ENCODE measurements at regions not wholly inside any gene's neighbourhood (a gene's known extent, or its start where the extent isn't known, plus 50 kb on each side); places are given as distances from the start of the nearest gene placed in this dataset.
"Not testable (repeated sequence)": the region's sequence is repeated elsewhere in the genome, so short reads cannot be mapped to it uniquely, and the experiment has no call there.

DNA sequence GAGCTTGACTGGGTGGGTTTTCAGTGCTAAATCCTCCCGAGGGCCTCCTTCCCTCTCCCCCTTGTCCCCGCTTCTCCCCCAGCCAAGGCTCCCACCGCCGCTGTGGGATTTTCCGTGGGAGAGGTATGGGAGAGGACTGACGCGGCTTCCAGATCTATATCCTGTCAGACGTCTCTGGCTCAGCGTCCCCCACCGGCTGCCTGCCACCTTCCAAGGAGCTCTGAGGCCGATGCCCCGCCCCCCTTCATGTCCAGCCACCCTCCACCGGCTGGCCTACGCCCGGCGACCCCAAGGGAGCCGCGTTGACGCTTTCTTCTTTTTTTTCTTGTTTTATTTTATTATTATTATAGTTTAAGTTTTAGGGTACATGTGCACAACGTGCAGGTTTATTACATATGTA lies 3916.7 kb upstream of the OR11H1 start:
- FAIRE-seq; BruUV-seq (replicated peaks): not testable (repeated sequence)
- 2% methylated on average over 19 of the region's 20 CpGs for WGBS (ENCODE audit: insufficient coverage, low coverage, missing lambda C conversion rate)

DNA sequence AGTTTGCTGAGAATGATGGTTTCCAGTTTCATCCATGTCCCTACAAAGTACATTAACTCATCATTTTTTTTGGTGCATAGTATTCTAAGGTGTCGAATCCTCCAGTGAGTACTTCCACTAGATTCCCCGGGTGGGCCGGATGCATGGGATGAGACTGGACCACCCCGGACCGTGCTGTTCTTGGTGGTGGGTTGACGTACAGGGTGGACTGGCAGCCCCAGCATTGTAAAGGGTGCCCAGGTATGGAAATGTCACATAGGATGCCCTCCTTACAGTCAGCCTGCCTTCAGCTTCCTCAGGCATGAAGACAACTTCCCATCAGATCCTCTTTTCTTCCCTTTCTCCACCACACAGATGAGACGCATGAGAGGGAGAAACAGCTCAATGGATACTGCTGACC lies 3916.1 kb upstream of the OR11H1 start:
- H3K9me1 ChIP-seq (ENCODE audit: control insufficient read depth, insufficient read depth, low read length); BruUV-seq (replicated peaks); DNase-seq (ENCODE audit: extremely low read depth in 1 of 4, low spot score in 3 of 4); intact Hi-C loops (cut with micrococcal nuclease); H3K4me2 ChIP-seq (ENCODE audit: insufficient read depth, low read length); H3K9ac ChIP-seq (ENCODE audit: insufficient read depth in 1 of 2, low read depth in 2 of 2, low read length in 2 of 2); H3K4me3 ChIP-seq; H3K36me3 ChIP-seq (ENCODE audit: control insufficient read depth, insufficient read depth, low read length); CTCF ChIA-PET (ENCODE audit: low intra/inter-chr PET ratio); H3K4me1 ChIP-seq (replicated peaks in 1 of 2; ENCODE audit: control insufficient read depth in 2 of 2, insufficient read depth in 2 of 2, low read length in 2 of 2); H3K79me2 ChIP-seq (ENCODE audit: control insufficient read depth, insufficient read depth, low read length); H3K27ac ChIP-seq (ENCODE audit: extremely low read depth, low read depth, low read length); ATAC-seq; H3K9me3 ChIP-seq (replicated peaks; ENCODE audit: control insufficient read depth, insufficient read depth, low read depth, low read length); FAIRE-seq; H2AFZ ChIP-seq (ENCODE audit: low read depth, low read length); POLR2A ChIA-PET; H3K27me3 ChIP-seq (ENCODE audit: control insufficient read depth in 2 of 2, insufficient read depth in 2 of 2, low read length in 2 of 2); H4K20me1 ChIP-seq (replicated peaks; ENCODE audit: control insufficient read depth, insufficient read depth, low read length): not testable (repeated sequence)
- in situ Hi-C loops (cut with MboI), result loop anchor here (25.0 kb wide), 1 partner anchor 325 kb away; no protein-coding TSS in a partner anchor
- 3% methylated on average over 6 of the region's 7 CpGs for WGBS (ENCODE audit: insufficient coverage, low coverage, missing lambda C conversion rate)

More for the DNA sequence above, 3916.7 kb upstream of the OR11H1 start:
- intact Hi-C loops (cut with micrococcal nuclease); H3K9me3 ChIP-seq (replicated peaks; ENCODE audit: control insufficient read depth, insufficient read depth, low read depth, low read length); H3K79me2 ChIP-seq (ENCODE audit: control insufficient read depth, insufficient read depth, low read length); H3K27me3 ChIP-seq (ENCODE audit: control insufficient read depth in 2 of 2, insufficient read depth in 2 of 2, low read length in 2 of 2); CTCF ChIA-PET (ENCODE audit: low intra/inter-chr PET ratio); POLR2A ChIA-PET; H4K20me1 ChIP-seq (replicated peaks; ENCODE audit: control insufficient read depth, insufficient read depth, low read length); H3K27ac ChIP-seq (ENCODE audit: extremely low read depth, low read depth, low read length); H3K36me3 ChIP-seq (ENCODE audit: control insufficient read depth, insufficient read depth, low read length); H3K4me3 ChIP-seq; DNase-seq (ENCODE audit: extremely low read depth in 1 of 4, low spot score in 3 of 4); H3K9me1 ChIP-seq (ENCODE audit: control insufficient read depth, insufficient read depth, low read length); H3K4me2 ChIP-seq (ENCODE audit: insufficient read depth, low read length); H3K4me1 ChIP-seq (replicated peaks in 1 of 2; ENCODE audit: control insufficient read depth in 2 of 2, insufficient read depth in 2 of 2, low read length in 2 of 2); H2AFZ ChIP-seq (ENCODE audit: low read depth, low read length); H3K9ac ChIP-seq (ENCODE audit: insufficient read depth in 1 of 2, low read depth in 2 of 2, low read length in 2 of 2); ATAC-seq: not testable (repeated sequence)
- in situ Hi-C loops (cut with MboI), result loop anchor here (25.0 kb wide), 1 partner anchor 324 kb away; no protein-coding TSS in a partner anchor

DNA sequence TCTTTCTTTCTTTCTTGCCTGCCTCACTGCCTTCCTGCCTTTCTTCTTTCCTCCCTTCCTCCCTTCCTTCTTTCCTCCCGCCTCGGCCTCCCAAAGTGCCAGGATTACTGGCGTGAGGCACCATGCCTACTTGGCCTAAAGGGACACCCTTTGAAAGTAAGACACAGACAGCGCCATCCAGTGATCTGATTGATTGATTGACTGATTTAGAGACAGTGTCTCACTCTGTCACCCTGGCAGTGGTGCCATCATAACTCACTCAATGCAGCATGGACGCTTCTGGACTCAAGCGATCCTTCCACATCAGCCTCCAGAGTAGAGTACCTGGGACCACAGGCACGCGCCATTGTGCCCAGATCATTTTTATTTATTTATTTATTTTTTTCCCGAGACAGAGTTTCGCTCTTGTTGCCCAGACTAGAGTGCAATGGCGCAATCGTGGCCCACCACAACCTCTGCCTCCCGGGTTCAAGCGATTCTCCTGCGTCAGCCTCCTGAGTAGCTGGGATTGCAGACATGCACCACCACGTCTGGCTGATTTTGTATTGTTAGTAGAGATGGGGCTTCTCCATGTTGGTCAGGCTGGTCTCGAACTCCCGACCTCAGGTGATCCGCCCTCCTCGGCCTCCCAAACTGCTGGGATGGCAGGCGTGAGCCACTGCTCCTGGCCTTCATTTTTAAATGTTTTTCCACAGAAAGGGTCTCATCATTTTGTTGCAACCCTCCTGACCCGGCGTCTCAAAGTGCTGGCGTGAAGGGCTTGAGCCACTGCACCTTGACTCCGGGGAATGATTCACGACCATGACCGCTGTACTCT lies 3914.7 kb upstream of the OR11H1 start:
- H3K4me1 ChIP-seq (replicated peaks in 1 of 2; ENCODE audit: control insufficient read depth in 2 of 2, insufficient read depth in 2 of 2, low read length in 2 of 2); CTCF ChIA-PET (ENCODE audit: low intra/inter-chr PET ratio); H3K4me2 ChIP-seq (ENCODE audit: insufficient read depth, low read length); H3K9ac ChIP-seq (ENCODE audit: insufficient read depth in 1 of 2, low read depth in 2 of 2, low read length in 2 of 2); POLR2A ChIA-PET; H3K36me3 ChIP-seq (ENCODE audit: control insufficient read depth, insufficient read depth, low read length); H2AFZ ChIP-seq (ENCODE audit: low read depth, low read length); H3K27me3 ChIP-seq (ENCODE audit: control insufficient read depth in 2 of 2, insufficient read depth in 2 of 2, low read length in 2 of 2); FAIRE-seq; ATAC-seq; H3K9me3 ChIP-seq (replicated peaks; ENCODE audit: control insufficient read depth, insufficient read depth, low read depth, low read length); H3K9me1 ChIP-seq (ENCODE audit: control insufficient read depth, insufficient read depth, low read length); DNase-seq (ENCODE audit: extremely low read depth in 1 of 4, low spot score in 3 of 4); BruUV-seq (replicated peaks); H4K20me1 ChIP-seq (replicated peaks; ENCODE audit: control insufficient read depth, insufficient read depth, low read length); intact Hi-C loops (cut with micrococcal nuclease); H3K4me3 ChIP-seq; H3K79me2 ChIP-seq (ENCODE audit: control insufficient read depth, insufficient read depth, low read length); H3K27ac ChIP-seq (ENCODE audit: extremely low read depth, low read depth, low read length): not testable (repeated sequence)
- under 1% methylated on average over 27 of the region's 27 CpGs for WGBS (ENCODE audit: insufficient coverage, low coverage, missing lambda C conversion rate)
- in situ Hi-C loops (cut with MboI), result loop anchor here (25.0 kb wide), 1 partner anchor 326 kb away; no protein-coding TSS in a partner anchor

Data from K562 (cell line).